ENCODE measurements at regions not wholly inside any gene's neighbourhood (a gene's known extent, or its start where the extent isn't known, plus 50 kb on each side); places are given as distances from the start of the nearest gene placed in this dataset.

DNA sequence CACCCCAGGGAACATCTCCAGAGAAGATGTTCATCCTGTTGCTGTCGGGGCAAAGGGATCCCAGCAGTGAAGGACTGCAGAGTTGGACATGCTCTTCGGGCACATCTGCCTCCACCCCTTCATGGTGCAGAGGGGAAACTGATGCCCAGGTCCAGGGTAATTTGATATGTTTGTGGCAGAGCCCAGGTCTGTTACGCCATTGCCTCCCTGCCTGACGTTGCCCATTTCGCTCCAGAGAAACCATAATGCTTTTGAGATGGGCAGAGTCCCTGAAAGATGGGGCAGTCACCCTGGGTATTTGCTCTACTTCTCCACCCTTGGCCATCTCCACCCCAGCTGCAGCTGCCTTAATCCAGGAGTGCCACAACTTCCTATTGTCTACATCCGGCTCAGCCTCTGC, 290.4 kb upstream of the POU3F1 start:
- TF ChIP-seq POLR2A (IDR thresholded peaks at IDR 0.05; ENCODE audit: low read depth, low read length) (no peak), TAF1 (IDR thresholded peaks at IDR 0.05; ENCODE audit: low read depth, low read length) (no peak), POLR2AphosphoS5 (IDR thresholded peaks at IDR 0.05; ENCODE audit: low read depth, low read length) (no peak), SPI1 (IDR thresholded peaks at IDR 0.05; ENCODE audit: low read depth, low read length) (no peak), POU2F2 (IDR thresholded peaks at IDR 0.05; ENCODE audit: low read depth, low read length) (no peak), PAX5 (IDR thresholded peaks at IDR 0.05; ENCODE audit: insufficient read depth, low read length, severe bottlenecking) (no peak)

Measured in GM12891 (cell line).